Astrocyte of the spinal cord (primary cell): ENCODE measurements at regions not wholly inside any gene's neighbourhood (a gene's known extent, or its start where the extent isn't known, plus 50 kb on each side); places are given as distances from the start of the nearest gene placed in this dataset.

Experiments
- DNase-seq: peaks from one replicate; pipeline ENCODE4 v3.0.0; 2011; ENCODE audit warnings: low read depth, low spot score
- H3K4me3 ChIP-seq: 2 replicates; pipeline ENCODE4 v1.5.1; 2011; ENCODE audit warnings: low read depth, mild to moderate bottlenecking, low read length, moderate library complexity
- CTCF ChIP-seq: IDR thresholded peaks from 2 replicates; pipeline ENCODE4 v1.5.1; 2012; ENCODE audit warnings: low read depth, mild to moderate bottlenecking, low read length, inconsistent platforms
- in situ Hi-C: cut with HindIII; loops from 2 replicates; pipeline ENCODE4 v1.10.0; 2017; ENCODE audit warnings: low sequenced_read_pairs

GRCh38 chr6:8872589-8872988, 437.2 kb upstream of the SLC35B3 start:
- no peak for DNase-seq
- in situ Hi-C loops: no loop called here
- no peak for TF ChIP-seq CTCF
- no peak overlapping the region for H3K4me3 ChIP-seq

GRCh38 chr6:8865451-8865850, 430.1 kb upstream of the SLC35B3 start:
- DNase-seq: no peak
- TF ChIP-seq CTCF: no peak
- in situ Hi-C loops: no loop called here
- H3K4me3 ChIP-seq: no peak overlapping the region

GRCh38 chr6:8860671-8861070, 425.3 kb upstream of the SLC35B3 start:
- no peak for TF ChIP-seq CTCF
- in situ Hi-C loops: no loop called here
- no peak for DNase-seq
- no peak overlapping the region for H3K4me3 ChIP-seq

GRCh38 chr6:8859501-8859900, 424.2 kb upstream of the SLC35B3 start:
- no peak for TF ChIP-seq CTCF
- peak; percentile 13 for DNase-seq
- H3K4me3 ChIP-seq: no peak overlapping the region
- in situ Hi-C loops: no loop called here

- no peak overlapping the region for H3K4me3 ChIP-seq
- no peak for TF ChIP-seq CTCF
- in situ Hi-C loops: no loop called here
- no peak for DNase-seq
Measured at GRCh38 chr6:8858854-8859331, 423.5 kb upstream of the SLC35B3 start.

- no peak for DNase-seq
- in situ Hi-C loops: no loop called here
- no peak for TF ChIP-seq CTCF
- H3K4me3 ChIP-seq: no peak overlapping the region
Measured at GRCh38 chr6:8857160-8857559, 421.8 kb upstream of the SLC35B3 start.

- in situ Hi-C loops: no loop called here
- DNase-seq: no peak
- TF ChIP-seq CTCF: no peak
- no peak overlapping the region for H3K4me3 ChIP-seq
Measured at GRCh38 chr6:8855411-8855810, 420.1 kb upstream of the SLC35B3 start.
